Uterus (tissue), 3 donors: ENCODE measurements at regions not wholly inside any gene's neighbourhood (a gene's known extent, or its start where the extent isn't known, plus 50 kb on each side); places are given as distances from the start of the nearest gene placed in this dataset. TPM values are rescaled to one million over a fixed set of nuclear protein-coding genes. Genes with fewer than 3 reads are reported as not detected.
"Not testable (repeated sequence)": the region's sequence is repeated elsewhere in the genome, so short reads cannot be mapped to it uniquely, and the experiment has no call there.

ENCODE experiments used
- DNase-seq, 2 donors: peaks; one replicate each; pipeline ENCODE4 v3.0.0-alpha.2; 2019 to 2020
- H3K27ac ChIP-seq, 2 donors: fragments of 200-600 bp; sonication (generic); 1 replicate in 1 of 2; 2 replicates in 1 of 2; pipeline ENCODE4 v1.5.1; 2016 to 2018
- H3K27me3 ChIP-seq, 2 donors: fragments of 200-600 bp; sonication (generic); one replicate each; pipeline ENCODE4 v1.5.1; 2018 to 2019; ENCODE audit warnings: control low read depth in 1 of 2
- H3K36me3 ChIP-seq, 2 donors: fragments of 200-600 bp; sonication (generic); one replicate each; pipeline ENCODE4 v1.5.1; 2019; ENCODE audit warnings: control low read depth in 1 of 2
- H3K4me1 ChIP-seq, 2 donors: fragments of 200-600 bp; sonication (generic); one replicate each; pipeline ENCODE4 v1.5.1; 2018 to 2019; ENCODE audit warnings: control low read depth in 1 of 2
- H3K4me3 ChIP-seq, 2 donors: fragments of 200-600 bp; sonication (generic); 1 replicate in 1 of 2; 2 replicates in 1 of 2; pipeline ENCODE4 v1.5.1; 2018 to 2019; ENCODE audit warnings: mild to moderate bottlenecking in 1 of 2
- H3K9me3 ChIP-seq, 2 donors: fragments of 200-600 bp; sonication (generic); one replicate each; pipeline ENCODE4 v1.5.1; 2019; ENCODE audit warnings: control low read depth in 1 of 2
- CTCF ChIP-seq, 4 experiments: fragments of 200-600 bp in 2 of 4; fragments of 450-650 bp in 2 of 4; sonication (generic) in 2 of 4; IDR thresholded peaks; one replicate each; pipeline ENCODE4 v1.5.1; 2016 to 2019; ENCODE audit warnings: antibody characterized with exemption in 4 of 4, mild to moderate bottlenecking in 2 of 4, moderate library complexity in 1 of 4
- POLR2A ChIP-seq, 2 donors: fragments of 450-650 bp; IDR thresholded peaks; one replicate each; pipeline ENCODE4 v1.6.1; 2016; ENCODE audit warnings: antibody characterized with exemption in 2 of 2, mild to moderate bottlenecking in 1 of 2, moderate library complexity in 1 of 2
- intact Hi-C: fragments of 100-400 bp; cut with DNase I; formaldehyde crosslinking; loops from one replicate; pipeline ENCODE4 v1.15.1; 2023; ENCODE audit warnings: low total_unique reads
- microRNA counts, 2 donors: library from miRNA; unstranded; fragments of <30 nt; microRNA quantifications; one replicate each; lab custom pipeline; 2016 to 2017
- microRNA-seq: library from miRNA; unstranded; fragments of <30 nt; microRNA quantifications from one replicate; pipeline ENCODE4, GENCODE V29; 2016; ENCODE audit warnings: borderline microRNAs expressed, borderline replicate concordance
- small RNA-seq: library from RNA; depleted of rRNA; stranded (forward); fragments of <200 nt; gene quantifications from one replicate; pipeline ENCODE3, GENCODE V24; 2016
- donor health status: DM: yes; HTN: yes; CAD: no.

- no peak for DNase-seq
- no peaks in the 10 kb centered on the region for H3K36me3 ChIP-seq
- no peaks in the 10 kb centered on the region for H3K27me3 ChIP-seq
- H3K4me1 ChIP-seq: no peaks in the 10 kb centered on the region
- intact Hi-C loops: no loop called here
- H3K4me3 ChIP-seq: no peak overlapping the region
- TF ChIP-seq POLR2A (IDR thresholded peaks at IDR 0.05): no peak
- TF ChIP-seq CTCF (IDR thresholded peaks at IDR 0.05): no peak
- no peaks in the 10 kb centered on the region for H3K9me3 ChIP-seq
- H3K27ac ChIP-seq: no peak overlapping the region
Measured at GRCh38 chr20:25761596-25761995, 64.9 kb upstream of the ZNF337 start.

GRCh38 chr20:25761046-25761445 lies 64.4 kb upstream of the ZNF337 start:
- H3K4me1 ChIP-seq, H3K4me3 ChIP-seq, H3K27ac ChIP-seq, intact Hi-C loops, DNase-seq, H3K36me3 ChIP-seq, H3K27me3 ChIP-seq, H3K9me3 ChIP-seq: not testable (repeated sequence)

GRCh38 chr20:25750765-25751696 lies 54.4 kb upstream of the ZNF337 start:
- intact Hi-C loops: no loop called here
- H3K27ac ChIP-seq: peak overlapping the region; percentile 54 to 61
- no peaks in the 10 kb centered on the region for H3K4me1 ChIP-seq
- TF ChIP-seq POLR2A (IDR thresholded peaks at IDR 0.05) (no peak), CTCF (IDR thresholded peaks at IDR 0.05) (no peak)
- H3K36me3 ChIP-seq: no peaks in the 10 kb centered on the region
- H3K27me3 ChIP-seq: no peaks in the 10 kb centered on the region
- peak overlapping the region; percentile 32 to 39 for H3K4me3 ChIP-seq
- DNase-seq: peak; percentile 53 to 55
- H3K9me3 ChIP-seq: no peaks in the 10 kb centered on the region

GRCh38 chr20:25750220-25750764 lies 53.6 kb upstream of the ZNF337 start:
- no peak for TF ChIP-seq CTCF (IDR thresholded peaks at IDR 0.05)
- TF ChIP-seq POLR2A (IDR thresholded peaks at IDR 0.05): no peak
- peak overlapping the region; percentile 32 to 39 for H3K4me3 ChIP-seq
- intact Hi-C loops: no loop called here

GRCh38 chr20:25749649-25750048 lies 53.0 kb upstream of the ZNF337 start:
- Histone ChIP-seq H3K36me3 (no peaks in the 10 kb centered on the region), H3K4me1 (no peaks in the 10 kb centered on the region), H3K27ac (no peak overlapping the region), H3K9me3 (no peaks in the 10 kb centered on the region), H3K27me3 (no peaks in the 10 kb centered on the region), H3K4me3 (no peak overlapping the region)
- TF ChIP-seq POLR2A (IDR thresholded peaks at IDR 0.05): no peak
- DNase-seq: no peak
- intact Hi-C loops: no loop called here

More at GRCh38 chr20:25750220-25750764, 53.6 kb upstream of the ZNF337 start:
- no peaks in the 10 kb centered on the region for H3K4me1 ChIP-seq
- no peaks in the 10 kb centered on the region for H3K36me3 ChIP-seq
- H3K9me3 ChIP-seq: no peaks in the 10 kb centered on the region
- no peak for DNase-seq
- H3K27ac ChIP-seq: peak overlapping the region; percentile 54 to 61
- H3K27me3 ChIP-seq: no peaks in the 10 kb centered on the region

MicroRNA genes in the stretch of these regions (microRNA counts, 767-probe panel; counts per million panel counts)
- microRNA hsa-miR-663a (lab: Ali Mortazavi, UCI): 0 counts per million in 2 donors

Small RNAs in the stretch of these regions (microRNA-seq; reads per million reads assigned to microRNA genes)
- gene MIR663A: not detected

Small RNAs in the stretch of these regions (small RNA-seq; reads per million reads assigned to genes)
- not detected for gene CFTRP1
